IMR-90 (cell line): ENCODE measurements at regions not wholly inside any gene's neighbourhood (a gene's known extent, or its start where the extent isn't known, plus 50 kb on each side); places are given as distances from the start of the nearest gene placed in this dataset.

ENCODE experiments used
- ATAC-seq: fragments of 200-7000 bp; cut with Tn5 transposase; 2 replicates; pipeline ENCODE4 v1.9.1; 2020; ENCODE audit warnings: low read depth, mild to moderate bottlenecking, moderate library complexity
- BruUV-seq: library from RNA; stranded (reverse); fragments of 400-500 nt; replicated peaks from 2 replicates; lab custom pipeline; 2021; lab: Mats Ljungman, UMichigan
- CTCF ChIA-PET: fragments of 300-600 bp; formaldehyde crosslinking; extraction: SDS; loops from one replicate; lab custom pipeline; 2021; ENCODE audit warnings: antibody characterized with exemption; lab: Yijun Ruan, JAX
- POLR2A ChIA-PET: fragments of 300-600 bp; sonication (Branson Sonifier 250); formaldehyde crosslinking; loops from one replicate; lab custom pipeline; 2022; ENCODE audit warnings: antibody characterized with exemption; ENCODE audit not compliant: unreplicated experiment; lab: Charles Lee
- DNase-seq: peaks from one replicate; pipeline ENCODE4 v3.0.0; 2013
- H2AFZ ChIP-seq: replicated peaks from 2 replicates; pipeline ENCODE3; 2013; ENCODE audit warnings: low read length, mild to moderate bottlenecking; ENCODE audit not compliant: poor library complexity
- H2AK5ac ChIP-seq: 2 replicates; pipeline ENCODE4 v1.6.1; 2013; ENCODE audit warnings: low read depth, low read length, inconsistent platforms
- H2AK9ac ChIP-seq: replicated peaks from 2 replicates; pipeline ENCODE3; 2013; ENCODE audit warnings: mild to moderate bottlenecking, low read depth, low read length, moderate library complexity; ENCODE audit not compliant: poor library complexity
- H2BK120ac ChIP-seq: 2 replicates; pipeline ENCODE4 v1.6.1; 2013; ENCODE audit warnings: low read depth, low read length, inconsistent platforms
- H2BK15ac ChIP-seq: 3 replicates; pipeline ENCODE4 v1.6.1; 2013; ENCODE audit warnings: low read depth, low read length, inconsistent platforms
- H2BK20ac ChIP-seq: 2 replicates; pipeline ENCODE4 v1.6.1; 2013; ENCODE audit warnings: low read depth, mild to moderate bottlenecking, inconsistent platforms, low read length, moderate library complexity
- H2BK5ac ChIP-seq: 2 replicates; pipeline ENCODE4 v1.6.1; 2013; ENCODE audit warnings: mild to moderate bottlenecking, low read depth, low read length, inconsistent platforms; ENCODE audit not compliant: poor library complexity, severe bottlenecking
- H3K14ac ChIP-seq: replicated peaks from 2 replicates; pipeline ENCODE4 v1.6.1; 2013; ENCODE audit warnings: low read depth, low read length, inconsistent platforms
- H3K18ac ChIP-seq: 2 replicates; pipeline ENCODE4 v1.6.1; 2013; ENCODE audit warnings: low read depth, low read length, control low read depth
- H3K23ac ChIP-seq: 2 replicates; pipeline ENCODE4 v1.6.1; 2013; ENCODE audit warnings: low read depth, low read length, inconsistent platforms
- H3K27ac ChIP-seq: 2 replicates; pipeline ENCODE4 v1.5.1; 2013; ENCODE audit warnings: mild to moderate bottlenecking, control low read depth, low read length; ENCODE audit not compliant: insufficient read depth
- H3K27me3 ChIP-seq: 2 replicates; pipeline ENCODE4 v1.6.1; 2013; ENCODE audit warnings: low read length; ENCODE audit not compliant: control insufficient read depth, insufficient read depth
- H3K36me3 ChIP-seq: 2 replicates; pipeline ENCODE4 v1.6.1; 2013; ENCODE audit warnings: low read length, mixed read lengths; ENCODE audit not compliant: control insufficient read depth, insufficient read depth
- H3K4ac ChIP-seq: 2 replicates; pipeline ENCODE4 v1.6.1; 2013; ENCODE audit warnings: low read depth, low read length, inconsistent platforms
- H3K4me1 ChIP-seq: 2 replicates; pipeline ENCODE4 v1.6.1; 2013; ENCODE audit warnings: low read length, mixed read lengths; ENCODE audit not compliant: control insufficient read depth, insufficient read depth
- H3K4me2 ChIP-seq: 2 replicates; pipeline ENCODE4 v1.6.1; 2013; ENCODE audit warnings: low read depth, mild to moderate bottlenecking, control low read depth, low read length, moderate library complexity
- H3K4me3 ChIP-seq: 2 replicates; pipeline ENCODE4 v1.5.1; 2013; ENCODE audit warnings: low read depth, mild to moderate bottlenecking, control low read depth, low read length, moderate library complexity; ENCODE audit not compliant: insufficient read depth
- H3K56ac ChIP-seq: 2 replicates; pipeline ENCODE4 v1.6.1; 2013; ENCODE audit warnings: low read length, inconsistent platforms; ENCODE audit not compliant: insufficient read depth; ENCODE audit errors: extremely low read depth
- H3K79me1 ChIP-seq, 2 experiments: 2 replicates each; pipeline ENCODE4 v1.6.1; 2013; ENCODE audit warnings: low read length in 2 of 2, inconsistent platforms in 1 of 2, low read depth in 1 of 2
- H3K9ac ChIP-seq: 2 replicates; pipeline ENCODE4 v1.6.1; 2013; ENCODE audit warnings: low read depth, low read length, control low read depth
- H3K9me1 ChIP-seq: 2 replicates; pipeline ENCODE4 v1.6.1; 2013; ENCODE audit warnings: low read length, inconsistent platforms; ENCODE audit not compliant: insufficient read depth
- H3K9me3 ChIP-seq: 2 replicates; pipeline ENCODE4 v1.6.1; 2013; ENCODE audit warnings: low read length; ENCODE audit not compliant: control insufficient read depth, insufficient read depth
- H4K20me1 ChIP-seq: 2 replicates; pipeline ENCODE4 v1.6.1; 2013; ENCODE audit warnings: low read length, inconsistent platforms; ENCODE audit not compliant: insufficient read depth
- H4K5ac ChIP-seq: 2 replicates; pipeline ENCODE4 v1.6.1; 2013; ENCODE audit warnings: mild to moderate bottlenecking, low read depth, low read length, control low read depth
- H4K8ac ChIP-seq, 2 experiments: 2 replicates each; pipeline ENCODE4 v1.6.1; 2013; ENCODE audit warnings: low read depth in 2 of 2, low read length in 2 of 2, control low read depth in 1 of 2, inconsistent platforms in 1 of 2
- H4K91ac ChIP-seq: 2 replicates; pipeline ENCODE4 v1.6.1; 2013; ENCODE audit warnings: low read depth, low read length, inconsistent platforms; ENCODE audit not compliant: insufficient read depth
- BHLHE40 ChIP-seq: fragments of 150-350 bp; IDR thresholded peaks from 2 replicates; pipeline ENCODE4 v1.6.1; 2016; ENCODE audit warnings: mild to moderate bottlenecking, low read depth, low read length
- MAZ ChIP-seq: IDR thresholded peaks from 2 replicates; pipeline ENCODE4 v1.6.1; 2012; ENCODE audit warnings: low read depth, mild to moderate bottlenecking, low read length, improper control_type of control experiment, moderate library complexity, borderline replicate concordance
- MXI1 ChIP-seq: IDR thresholded peaks from 2 replicates; pipeline ENCODE4 v1.6.1; 2012; ENCODE audit warnings: low read depth, mild to moderate bottlenecking, low read length, moderate library complexity, borderline replicate concordance
- SMC3 ChIP-seq: fragments of 150-350 bp; IDR thresholded peaks from 2 replicates; pipeline ENCODE4 v1.6.1; 2016; ENCODE audit warnings: low read depth, mild to moderate bottlenecking, antibody characterized with exemption, low read length, moderate library complexity
- WGBS, 2 experiments: methylation state at CpG; one replicate each; pipeline versions ENCODE4 v1.1.5 to v1.1.7; 2013; ENCODE audit warnings: missing lambda C conversion rate in 2 of 2; ENCODE audit not compliant: insufficient read length in 1 of 2; ENCODE audit errors: extremely low coverage in 2 of 2; 5-methylcytosine and 5-hydroxymethylcytosine counted together
- dilution Hi-C: fragments of 300-500 bp; cut with HindIII; formaldehyde crosslinking; loops from one replicate; pipeline ENCODE4 v1.14.3; 2018; ENCODE audit warnings: low sequenced_read_pairs; ENCODE audit not compliant: unreplicated experiment
- in situ Hi-C: fragments of 300-500 bp; cut with MboI; formaldehyde crosslinking; loops from 3 replicates; pipeline ENCODE4 v1.14.3; 2019; ENCODE audit warnings: low sequenced_read_pairs, inconsistent platforms, mixed read lengths
- intact Hi-C: fragments of 100-400 bp; cut with micrococcal nuclease; formaldehyde crosslinking; loops from 2 replicates; pipeline ENCODE4 v1.10.0; 2022
- TF ChIP-seq, protein P1 (sequence below): fragments of 150-350 bp; IDR thresholded peaks from 2 replicates; pipeline ENCODE4 v1.6.1; 2017; ENCODE audit warnings: mild to moderate bottlenecking, antibody characterized with exemption, low read length, low read depth
- TF ChIP-seq, protein P2 (sequence below): fragments of 150-350 bp; IDR thresholded peaks from 2 replicates; pipeline ENCODE4 v1.6.1; 2016; ENCODE audit warnings: low read depth, mild to moderate bottlenecking, low read length, moderate library complexity, borderline replicate concordance

DNA sequence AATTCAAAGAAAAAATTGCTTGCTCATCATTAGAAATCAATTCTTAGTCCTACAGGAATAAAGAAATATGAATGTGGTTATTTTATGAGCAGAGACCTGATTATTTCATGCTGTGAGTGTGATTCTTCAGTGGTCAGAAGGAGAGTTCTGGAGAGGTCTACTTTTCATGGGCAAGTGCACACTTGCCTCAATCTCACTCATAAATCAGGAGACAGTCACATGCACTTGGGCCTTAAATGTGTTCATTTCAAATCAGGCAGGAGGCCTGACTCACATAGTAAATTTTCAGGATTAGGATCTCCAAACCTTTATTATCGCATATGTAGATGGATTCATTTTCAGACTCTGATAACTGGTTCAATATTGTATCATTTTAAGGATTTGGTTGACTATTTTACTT is 323.2 kb upstream of the CCNH start:
- ATAC-seq: no peak
- dilution Hi-C loops: no loop called here
- no peak overlapping the region for H3K18ac ChIP-seq
- no peaks in the 10 kb centered on the region for H3K9me3 ChIP-seq
- intact Hi-C loops: no loop called here
- H2BK20ac ChIP-seq: no peak overlapping the region
- H3K4me2 ChIP-seq: no peak overlapping the region
- H2BK120ac ChIP-seq: no peak overlapping the region
- no peaks in the 10 kb centered on the region for H3K36me3 ChIP-seq
- no peak overlapping the region for H3K14ac ChIP-seq
- H2BK15ac ChIP-seq: no peak overlapping the region
- H4K20me1 ChIP-seq: no peaks in the 10 kb centered on the region
- H4K91ac ChIP-seq: no peak overlapping the region
- no peak overlapping the region for H4K5ac ChIP-seq
- no peak overlapping the region for H2BK5ac ChIP-seq
- no peaks in the 10 kb centered on the region for H3K79me1 ChIP-seq
- H4K8ac ChIP-seq: no peak overlapping the region
- H3K4ac ChIP-seq: no peak overlapping the region
- no peak overlapping the region for H3K23ac ChIP-seq
- H3K27ac ChIP-seq: no peak overlapping the region
- no peak overlapping the region for H3K4me3 ChIP-seq
- no TSS peak for BruUV-seq
- no peak overlapping the region for H3K9ac ChIP-seq
- H2AK5ac ChIP-seq: no peak overlapping the region
- DNase-seq: no peak
- H2AK9ac ChIP-seq: no peak overlapping the region
- no peaks in the 10 kb centered on the region for H3K27me3 ChIP-seq
- no peak overlapping the region for H3K56ac ChIP-seq
- no peaks in the 10 kb centered on the region for H3K4me1 ChIP-seq
- H2AFZ ChIP-seq: no peak overlapping the region
- no CpG with 5 or more reads among the region's 1 CpG for WGBS, 2 experiments
- POLR2A ChIA-PET: no interaction called here
- H3K9me1 ChIP-seq: no peaks in the 10 kb centered on the region
- in situ Hi-C loops: no loop called here
- TF ChIP-seq MXI1 (no peak), SMC3 (no peak), MAZ (no peak), BHLHE40 (no peak)
- TF ChIP-seq, protein P1, sequence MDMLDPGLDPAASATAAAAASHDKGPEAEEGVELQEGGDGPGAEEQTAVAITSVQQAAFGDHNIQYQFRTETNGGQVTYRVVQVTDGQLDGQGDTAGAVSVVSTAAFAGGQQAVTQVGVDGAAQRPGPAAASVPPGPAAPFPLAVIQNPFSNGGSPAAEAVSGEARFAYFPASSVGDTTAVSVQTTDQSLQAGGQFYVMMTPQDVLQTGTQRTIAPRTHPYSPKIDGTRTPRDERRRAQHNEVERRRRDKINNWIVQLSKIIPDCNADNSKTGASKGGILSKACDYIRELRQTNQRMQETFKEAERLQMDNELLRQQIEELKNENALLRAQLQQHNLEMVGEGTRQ: no peak
- TF ChIP-seq, protein P2, sequence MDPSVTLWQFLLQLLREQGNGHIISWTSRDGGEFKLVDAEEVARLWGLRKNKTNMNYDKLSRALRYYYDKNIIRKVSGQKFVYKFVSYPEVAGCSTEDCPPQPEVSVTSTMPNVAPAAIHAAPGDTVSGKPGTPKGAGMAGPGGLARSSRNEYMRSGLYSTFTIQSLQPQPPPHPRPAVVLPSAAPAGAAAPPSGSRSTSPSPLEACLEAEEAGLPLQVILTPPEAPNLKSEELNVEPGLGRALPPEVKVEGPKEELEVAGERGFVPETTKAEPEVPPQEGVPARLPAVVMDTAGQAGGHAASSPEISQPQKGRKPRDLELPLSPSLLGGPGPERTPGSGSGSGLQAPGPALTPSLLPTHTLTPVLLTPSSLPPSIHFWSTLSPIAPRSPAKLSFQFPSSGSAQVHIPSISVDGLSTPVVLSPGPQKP: no peak
- CTCF ChIA-PET: no interaction called here
